OCI-LY3 (cell line): ENCODE measurements at regions not wholly inside any gene's neighbourhood (a gene's known extent, or its start where the extent isn't known, plus 50 kb on each side); places are given as distances from the start of the nearest gene placed in this dataset.

Source experiments
- EZH2phosphoT487 ChIP-seq: fragments of 200-600 bp; shearing (Covaris generic); IDR thresholded peaks from 2 replicates; pipeline ENCODE4 v1.6.1; 2018; ENCODE audit warnings: antibody characterized with exemption, mixed run types, low read depth
- TF ChIP-seq, protein P1 (sequence below): fragments of 200-600, 300-600 bp; sonication (generic); IDR thresholded peaks from 2 replicates; pipeline ENCODE4 v1.5.1; 2014; ENCODE audit warnings: antibody characterized with exemption, low read length, low read depth

DNA sequence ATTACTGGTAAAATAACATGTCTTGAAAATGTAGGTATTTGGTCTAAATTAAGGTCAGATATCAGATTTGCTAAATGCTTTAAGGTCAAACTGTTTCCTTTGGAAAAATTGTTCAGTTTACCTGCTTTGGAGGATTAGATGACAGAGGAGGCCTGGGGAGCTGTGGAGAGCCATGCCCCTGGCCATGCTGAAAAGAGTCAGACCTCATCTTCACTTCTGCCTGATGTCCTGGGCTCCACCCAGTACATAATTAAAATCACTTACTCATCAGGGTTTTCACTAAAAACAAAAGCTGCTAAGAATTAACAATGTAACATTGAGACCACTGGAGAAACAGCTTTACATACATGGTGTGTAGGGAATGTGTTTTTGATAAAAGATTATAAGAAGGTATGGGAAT, 60.8 kb upstream of the UNC93A start:
- TF ChIP-seq, protein P1, sequence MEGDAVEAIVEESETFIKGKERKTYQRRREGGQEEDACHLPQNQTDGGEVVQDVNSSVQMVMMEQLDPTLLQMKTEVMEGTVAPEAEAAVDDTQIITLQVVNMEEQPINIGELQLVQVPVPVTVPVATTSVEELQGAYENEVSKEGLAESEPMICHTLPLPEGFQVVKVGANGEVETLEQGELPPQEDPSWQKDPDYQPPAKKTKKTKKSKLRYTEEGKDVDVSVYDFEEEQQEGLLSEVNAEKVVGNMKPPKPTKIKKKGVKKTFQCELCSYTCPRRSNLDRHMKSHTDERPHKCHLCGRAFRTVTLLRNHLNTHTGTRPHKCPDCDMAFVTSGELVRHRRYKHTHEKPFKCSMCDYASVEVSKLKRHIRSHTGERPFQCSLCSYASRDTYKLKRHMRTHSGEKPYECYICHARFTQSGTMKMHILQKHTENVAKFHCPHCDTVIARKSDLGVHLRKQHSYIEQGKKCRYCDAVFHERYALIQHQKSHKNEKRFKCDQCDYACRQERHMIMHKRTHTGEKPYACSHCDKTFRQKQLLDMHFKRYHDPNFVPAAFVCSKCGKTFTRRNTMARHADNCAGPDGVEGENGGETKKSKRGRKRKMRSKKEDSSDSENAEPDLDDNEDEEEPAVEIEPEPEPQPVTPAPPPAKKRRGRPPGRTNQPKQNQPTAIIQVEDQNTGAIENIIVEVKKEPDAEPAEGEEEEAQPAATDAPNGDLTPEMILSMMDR = no peak
- TF ChIP-seq EZH2phosphoT487 = no peak
